ENCODE measurements at regions not wholly inside any gene's neighbourhood (a gene's known extent, or its start where the extent isn't known, plus 50 kb on each side); places are given as distances from the start of the nearest gene placed in this dataset.

- TF ChIP-seq YY1 (IDR thresholded peaks at IDR 0.05) (no peak), CTCF (IDR thresholded peaks at IDR 0.05; ENCODE audit: low read depth, low read length, missing input control) (no peak), GABPA (IDR thresholded peaks at IDR 0.05 in 1 of 2, conservative IDR thresholded peaks at IDR 0.05 in 1 of 2) (no peak), SP1 (IDR thresholded peaks at IDR 0.05) (no peak), JUND (IDR thresholded peaks at IDR 0.05) (no peak), RAD21 (IDR thresholded peaks at IDR 0.05) (no peak), RXRA (IDR thresholded peaks at IDR 0.05) (no peak), TAF1 (conservative IDR thresholded peaks at IDR 0.05) (no peak), FOXA1 (IDR thresholded peaks at IDR 0.05) (no peak)
Observed at GRCh38 chr11:57932105-57932504, 91.6 kb upstream of the OR9Q1 start.

All from liver (tissue), 3 donors.